BE2C (cell line): ENCODE measurements at regions not wholly inside any gene's neighbourhood (a gene's known extent, or its start where the extent isn't known, plus 50 kb on each side); places are given as distances from the start of the nearest gene placed in this dataset.

Experiments used
- DNase-seq: peaks from one replicate; pipeline ENCODE4 v3.0.0-alpha.2; 2020
- H3K27me3 ChIP-seq: fragments of 250-450 bp; sonication (Bioruptor Pico); 2 replicates; pipeline ENCODE4 v1.5.1; 2020; ENCODE audit warnings: mild to moderate bottlenecking
- H3K36me3 ChIP-seq: fragments of 250-450 bp; sonication (Bioruptor Pico); 2 replicates; pipeline ENCODE4 v1.5.1; 2020; ENCODE audit warnings: mild to moderate bottlenecking
- H3K4me1 ChIP-seq: fragments of 250-450 bp; sonication (Bioruptor Pico); 2 replicates; pipeline ENCODE4 v1.5.1; 2020
- H3K4me3 ChIP-seq: 2 replicates; pipeline ENCODE4 v1.5.1; 2011; ENCODE audit warnings: low read depth, low read length
- H3K9me3 ChIP-seq: fragments of 250-450 bp; sonication (Bioruptor Pico); 2 replicates; pipeline ENCODE4 v1.5.1; 2020
- TF ChIP-seq, protein P1 (sequence below): IDR thresholded peaks from 2 replicates; pipeline ENCODE4 v1.5.1; 2012; ENCODE audit warnings: mild to moderate bottlenecking, low read depth, low read length

DNA sequence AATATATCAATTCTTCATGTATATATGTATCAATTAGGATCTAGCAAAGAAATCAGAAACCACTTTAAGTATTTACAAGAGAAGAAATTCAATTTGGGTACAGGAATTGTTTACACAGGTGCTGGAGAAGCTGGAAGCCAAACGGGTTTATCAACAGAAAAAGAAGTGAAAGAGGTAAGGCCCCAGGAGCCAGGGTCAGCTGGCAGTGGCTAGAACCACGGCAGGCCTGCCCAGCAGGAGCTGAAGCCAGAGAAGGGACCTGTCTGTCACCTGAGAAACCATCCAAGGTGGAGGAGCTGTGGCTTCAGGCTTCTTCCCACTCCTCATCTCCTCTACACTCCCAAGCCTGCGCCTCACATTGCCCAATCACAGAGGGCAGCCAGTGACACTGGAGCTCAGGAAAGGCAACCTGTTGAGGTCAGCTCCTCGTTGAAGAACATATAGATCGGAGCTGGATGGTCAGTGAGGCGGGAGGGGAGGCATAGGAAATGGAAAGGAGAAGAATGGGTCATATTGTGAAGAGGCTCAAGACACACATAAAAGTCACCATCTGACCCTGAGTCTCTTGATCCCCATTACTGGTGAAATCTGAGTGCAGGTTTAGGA is 182.6 kb downstream of the REEP3 start:
- no peak overlapping the region for H3K4me3 ChIP-seq
- H3K27me3 ChIP-seq = no peaks in the 10 kb centered on the region
- no peaks in the 10 kb centered on the region for H3K9me3 ChIP-seq
- peaks cover 32% of the 10 kb centered on the region for H3K4me1 ChIP-seq
- DNase-seq = no peak
- TF ChIP-seq, protein P1, sequence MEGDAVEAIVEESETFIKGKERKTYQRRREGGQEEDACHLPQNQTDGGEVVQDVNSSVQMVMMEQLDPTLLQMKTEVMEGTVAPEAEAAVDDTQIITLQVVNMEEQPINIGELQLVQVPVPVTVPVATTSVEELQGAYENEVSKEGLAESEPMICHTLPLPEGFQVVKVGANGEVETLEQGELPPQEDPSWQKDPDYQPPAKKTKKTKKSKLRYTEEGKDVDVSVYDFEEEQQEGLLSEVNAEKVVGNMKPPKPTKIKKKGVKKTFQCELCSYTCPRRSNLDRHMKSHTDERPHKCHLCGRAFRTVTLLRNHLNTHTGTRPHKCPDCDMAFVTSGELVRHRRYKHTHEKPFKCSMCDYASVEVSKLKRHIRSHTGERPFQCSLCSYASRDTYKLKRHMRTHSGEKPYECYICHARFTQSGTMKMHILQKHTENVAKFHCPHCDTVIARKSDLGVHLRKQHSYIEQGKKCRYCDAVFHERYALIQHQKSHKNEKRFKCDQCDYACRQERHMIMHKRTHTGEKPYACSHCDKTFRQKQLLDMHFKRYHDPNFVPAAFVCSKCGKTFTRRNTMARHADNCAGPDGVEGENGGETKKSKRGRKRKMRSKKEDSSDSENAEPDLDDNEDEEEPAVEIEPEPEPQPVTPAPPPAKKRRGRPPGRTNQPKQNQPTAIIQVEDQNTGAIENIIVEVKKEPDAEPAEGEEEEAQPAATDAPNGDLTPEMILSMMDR = no peak
- no peaks in the 10 kb centered on the region for H3K36me3 ChIP-seq

DNA sequence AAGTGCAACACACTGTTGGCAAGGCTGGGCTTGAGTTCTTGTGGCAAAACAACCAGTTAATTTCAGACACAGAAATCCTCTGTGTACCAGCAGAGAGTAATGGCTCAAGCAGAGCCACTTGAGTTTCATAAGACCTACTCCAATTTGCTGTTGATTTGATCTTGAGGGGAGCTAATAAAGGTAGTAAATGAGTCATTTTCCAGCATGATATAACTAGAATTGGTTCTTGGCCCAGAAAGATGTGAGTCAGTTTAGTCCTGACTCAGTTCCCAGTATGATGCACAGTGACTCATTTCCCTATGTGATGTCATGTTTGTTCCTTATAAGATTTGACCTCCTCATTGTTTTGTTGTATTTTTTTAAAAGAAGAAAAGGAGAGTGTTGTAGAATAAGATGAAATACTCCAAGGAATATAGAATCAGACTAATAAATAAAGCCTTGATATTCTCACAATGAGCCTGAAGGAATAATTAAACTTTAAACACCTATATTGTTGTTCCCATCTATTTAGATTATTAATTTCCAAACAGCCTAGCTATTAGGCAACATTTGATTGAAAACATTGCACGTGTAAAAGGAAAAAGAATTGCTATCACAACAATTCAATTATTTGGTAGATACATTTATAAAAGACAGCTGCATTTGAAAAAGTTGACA is 186.2 kb downstream of the REEP3 start:
- H3K9me3 ChIP-seq = no peaks in the 10 kb centered on the region
- H3K4me3 ChIP-seq = no peak overlapping the region
- no peaks in the 10 kb centered on the region for H3K27me3 ChIP-seq
- H3K36me3 ChIP-seq = no peaks in the 10 kb centered on the region
- no peak for DNase-seq
- H3K4me1 ChIP-seq = peaks cover 29% of the 10 kb centered on the region
- TF ChIP-seq, protein P1 = no peak

DNA sequence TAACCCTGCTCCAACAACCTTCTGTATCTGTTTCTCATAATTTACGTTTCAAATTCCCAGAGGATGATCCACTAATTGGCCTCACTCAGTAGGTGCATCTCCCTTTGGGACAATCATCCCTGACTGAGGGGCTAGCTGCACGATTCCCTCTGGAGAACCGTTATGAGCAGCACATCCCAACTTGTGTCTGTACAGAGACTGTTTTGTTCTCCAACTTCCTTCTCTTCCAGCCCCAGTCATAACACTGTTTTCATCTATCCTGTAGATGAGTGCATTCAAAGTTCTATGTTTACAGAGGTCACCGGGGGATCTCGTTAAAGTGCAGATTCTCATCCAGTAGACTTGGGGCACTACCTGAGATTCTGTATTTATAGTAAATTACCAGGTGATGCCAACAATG is 187.2 kb downstream of the REEP3 start:
- H3K9me3 ChIP-seq = no peaks in the 10 kb centered on the region
- peaks cover 36% of the 10 kb centered on the region for H3K4me1 ChIP-seq
- no peak overlapping the region for H3K4me3 ChIP-seq
- no peaks in the 10 kb centered on the region for H3K36me3 ChIP-seq
- H3K27me3 ChIP-seq = no peaks in the 10 kb centered on the region
- TF ChIP-seq, protein P1 = no peak
- no peak for DNase-seq

DNA sequence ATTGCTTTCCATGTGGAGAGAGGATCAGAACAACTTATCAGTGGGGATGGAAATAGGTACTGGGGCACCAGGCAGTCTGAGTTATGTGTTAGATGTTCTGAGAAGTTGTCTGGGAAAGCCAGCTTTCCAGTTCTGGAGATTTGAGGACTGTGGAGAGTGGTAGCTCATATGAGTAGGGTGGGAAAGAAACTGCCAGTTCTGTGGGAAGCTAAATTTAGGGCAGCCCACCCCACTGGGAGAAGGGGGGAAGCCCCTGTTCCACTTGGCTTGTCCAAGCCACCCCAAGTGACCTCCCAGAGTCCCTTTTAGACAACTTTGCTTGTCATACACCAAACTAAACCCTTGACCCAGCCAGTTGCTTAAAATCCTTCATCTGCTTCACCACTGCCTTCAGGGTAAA is 189.5 kb downstream of the REEP3 start:
- H3K4me1 ChIP-seq = peaks cover 47% of the 10 kb centered on the region
- no peak overlapping the region for H3K4me3 ChIP-seq
- TF ChIP-seq, protein P1 = no peak
- H3K36me3 ChIP-seq = no peaks in the 10 kb centered on the region
- DNase-seq = no peak
- H3K27me3 ChIP-seq = no peaks in the 10 kb centered on the region
- H3K9me3 ChIP-seq = no peaks in the 10 kb centered on the region

DNA sequence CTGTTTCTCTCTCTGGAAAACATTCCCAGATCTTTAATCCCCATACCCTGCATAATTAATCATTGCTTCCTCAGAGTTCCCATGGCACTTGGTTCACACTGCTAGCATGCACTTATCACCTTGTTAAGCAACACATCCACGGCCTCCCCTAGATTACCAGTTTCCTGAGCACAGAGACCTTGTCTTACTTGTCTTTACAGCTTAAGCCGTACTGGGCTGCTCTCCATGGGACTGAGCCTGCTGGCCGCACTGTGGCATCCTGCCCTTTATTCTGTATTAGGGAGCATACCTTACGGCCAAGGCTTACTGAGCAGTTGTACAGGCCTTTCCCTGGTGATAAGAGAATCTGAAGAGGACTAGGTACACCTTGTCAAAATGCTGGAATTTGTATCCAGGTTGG is 190.2 kb downstream of the REEP3 start:
- no peak for DNase-seq
- Histone ChIP-seq H3K9me3 (no peaks in the 10 kb centered on the region), H3K36me3 (no peaks in the 10 kb centered on the region), H3K4me1 (peaks cover 47% of the 10 kb centered on the region), H3K27me3 (no peaks in the 10 kb centered on the region), H3K4me3 (no peak overlapping the region)
- TF ChIP-seq, protein P1 = no peak
